ENCODE measurements at regions not wholly inside any gene's neighbourhood (a gene's known extent, or its start where the extent isn't known, plus 50 kb on each side); places are given as distances from the start of the nearest gene placed in this dataset.

GRCh38 chr18:44601447-44601846 lies 79.2 kb upstream of the SETBP1 start:
- TF ChIP-seq CTCF (conservative IDR thresholded peaks at IDR 0.05 in 1 of 2, IDR thresholded peaks at IDR 0.05 in 1 of 2; ENCODE audit: low read depth in 1 of 2, low read length in 2 of 2) (no peak), EZH2 (IDR thresholded peaks at IDR 0.05; ENCODE audit: low read length, missing control alignments) (no peak)
